ENCODE measurements at regions not wholly inside any gene's neighbourhood (a gene's known extent, or its start where the extent isn't known, plus 50 kb on each side); places are given as distances from the start of the nearest gene placed in this dataset.

DNA sequence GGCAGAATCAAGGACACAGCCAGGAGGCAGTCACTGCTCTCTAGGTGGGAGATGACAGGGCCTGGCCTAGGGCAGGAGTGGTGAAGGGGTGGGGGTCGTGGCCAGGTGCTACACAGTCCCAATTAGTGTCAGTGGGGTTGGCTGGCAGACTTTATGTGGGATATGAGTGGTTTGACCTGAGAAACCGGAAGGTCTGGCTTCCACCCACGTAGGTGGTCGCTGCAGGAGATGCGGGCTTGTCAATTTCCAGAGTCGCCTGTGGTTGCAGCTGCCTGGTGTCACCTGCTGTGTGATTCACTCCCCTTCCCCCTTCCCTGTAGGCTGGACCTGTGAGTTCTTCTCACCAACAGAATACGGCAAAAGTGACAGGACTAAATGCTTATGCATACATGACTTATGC, 124.3 kb downstream of the KLF6 start:
- no peak overlapping the region for H3K4me2 ChIP-seq (ENCODE audit: low read length)
- no peak overlapping the region for H3K27ac ChIP-seq (ENCODE audit: low read depth, low read length)
- no peaks in the 10 kb centered on the region for H3K9me3 ChIP-seq (ENCODE audit: control insufficient read depth, insufficient read depth, low read length)
- H3K4me1 ChIP-seq (ENCODE audit: control insufficient read depth, low read length) = peaks cover 8% of the 10 kb centered on the region
- no peaks in the 10 kb centered on the region for H3K27me3 ChIP-seq (ENCODE audit: control insufficient read depth, low read length)
- no peaks in the 10 kb centered on the region for H3K36me3 ChIP-seq (ENCODE audit: control insufficient read depth, low read length)
- H3F3A ChIP-seq (ENCODE audit: control insufficient read depth, insufficient read depth) = no peaks in the 10 kb centered on the region
- TF ChIP-seq, protein P1, sequence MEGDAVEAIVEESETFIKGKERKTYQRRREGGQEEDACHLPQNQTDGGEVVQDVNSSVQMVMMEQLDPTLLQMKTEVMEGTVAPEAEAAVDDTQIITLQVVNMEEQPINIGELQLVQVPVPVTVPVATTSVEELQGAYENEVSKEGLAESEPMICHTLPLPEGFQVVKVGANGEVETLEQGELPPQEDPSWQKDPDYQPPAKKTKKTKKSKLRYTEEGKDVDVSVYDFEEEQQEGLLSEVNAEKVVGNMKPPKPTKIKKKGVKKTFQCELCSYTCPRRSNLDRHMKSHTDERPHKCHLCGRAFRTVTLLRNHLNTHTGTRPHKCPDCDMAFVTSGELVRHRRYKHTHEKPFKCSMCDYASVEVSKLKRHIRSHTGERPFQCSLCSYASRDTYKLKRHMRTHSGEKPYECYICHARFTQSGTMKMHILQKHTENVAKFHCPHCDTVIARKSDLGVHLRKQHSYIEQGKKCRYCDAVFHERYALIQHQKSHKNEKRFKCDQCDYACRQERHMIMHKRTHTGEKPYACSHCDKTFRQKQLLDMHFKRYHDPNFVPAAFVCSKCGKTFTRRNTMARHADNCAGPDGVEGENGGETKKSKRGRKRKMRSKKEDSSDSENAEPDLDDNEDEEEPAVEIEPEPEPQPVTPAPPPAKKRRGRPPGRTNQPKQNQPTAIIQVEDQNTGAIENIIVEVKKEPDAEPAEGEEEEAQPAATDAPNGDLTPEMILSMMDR (IDR thresholded peaks at IDR 0.05; ENCODE audit: low read depth, low read length, poor library complexity, severe bottlenecking) = no peak
- TF ChIP-seq EZH2phosphoT487 (IDR thresholded peaks at IDR 0.05; ENCODE audit: borderline replicate concordance, low read length) = no peak
- no peak overlapping the region for H3K4me3 ChIP-seq (ENCODE audit: low read length)
- no peaks in the 10 kb centered on the region for H3K79me2 ChIP-seq (ENCODE audit: control insufficient read depth, low read length)
- no peaks in the 10 kb centered on the region for H4K20me1 ChIP-seq (ENCODE audit: control insufficient read depth, insufficient read depth, low read depth, low read length)
- no peaks in the 10 kb centered on the region for H3K9me2 ChIP-seq (replicated peaks; ENCODE audit: control insufficient read depth, low read length)

DNA sequence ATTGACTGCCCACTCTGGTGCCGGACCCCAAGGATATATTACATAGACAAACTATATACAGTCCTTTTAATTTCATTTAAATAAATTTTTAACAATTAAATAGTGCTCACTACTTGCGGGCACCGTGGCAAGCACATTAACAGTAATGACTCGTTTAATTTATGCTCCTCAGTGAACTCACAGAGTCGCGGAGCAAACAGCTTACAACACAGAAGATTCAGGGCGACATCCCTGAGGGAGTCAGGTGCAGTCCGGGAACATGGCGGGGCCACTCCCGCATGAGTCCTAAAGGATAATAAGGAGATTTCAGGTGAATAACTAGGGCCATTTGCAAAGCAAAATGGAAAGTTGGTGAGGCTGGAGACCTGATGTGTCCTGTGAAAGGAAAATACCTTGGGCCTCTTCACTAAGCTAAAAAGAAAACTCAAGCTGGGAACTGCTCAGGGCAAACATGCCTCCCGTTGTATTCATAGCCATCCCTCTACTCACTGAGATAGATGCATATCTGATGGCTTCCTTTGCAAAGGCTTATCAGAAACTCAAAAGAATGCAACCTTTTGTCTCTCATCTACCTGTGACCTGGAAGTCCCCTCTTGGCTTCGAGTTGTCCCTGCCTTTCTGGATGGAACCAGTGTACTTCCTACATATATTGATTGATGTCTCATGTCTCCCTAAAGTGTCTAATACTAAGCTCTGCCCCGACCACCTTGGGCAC, 125.6 kb downstream of the KLF6 start:
- H3K9me3 ChIP-seq (ENCODE audit: control insufficient read depth, insufficient read depth, low read length) = no peaks in the 10 kb centered on the region
- no peaks in the 10 kb centered on the region for H3F3A ChIP-seq (ENCODE audit: control insufficient read depth, insufficient read depth)
- no peaks in the 10 kb centered on the region for H3K36me3 ChIP-seq (ENCODE audit: control insufficient read depth, low read length)
- H3K27ac ChIP-seq (ENCODE audit: low read depth, low read length) = no peak overlapping the region
- no peak for TF ChIP-seq EZH2phosphoT487 (IDR thresholded peaks at IDR 0.05; ENCODE audit: borderline replicate concordance, low read length)
- TF ChIP-seq, protein P1 (IDR thresholded peaks at IDR 0.05; ENCODE audit: low read depth, low read length, poor library complexity, severe bottlenecking) = no peak
- H4K20me1 ChIP-seq (ENCODE audit: control insufficient read depth, insufficient read depth, low read depth, low read length) = no peaks in the 10 kb centered on the region
- no peaks in the 10 kb centered on the region for H3K9me2 ChIP-seq (replicated peaks; ENCODE audit: control insufficient read depth, low read length)
- no peaks in the 10 kb centered on the region for H3K27me3 ChIP-seq (ENCODE audit: control insufficient read depth, low read length)
- H3K79me2 ChIP-seq (ENCODE audit: control insufficient read depth, low read length) = no peaks in the 10 kb centered on the region
- H3K4me3 ChIP-seq (ENCODE audit: low read length) = no peak overlapping the region
- no peak overlapping the region for H3K4me2 ChIP-seq (ENCODE audit: low read length)
- H3K4me1 ChIP-seq (ENCODE audit: control insufficient read depth, low read length) = peaks cover 21% of the 10 kb centered on the region

DNA sequence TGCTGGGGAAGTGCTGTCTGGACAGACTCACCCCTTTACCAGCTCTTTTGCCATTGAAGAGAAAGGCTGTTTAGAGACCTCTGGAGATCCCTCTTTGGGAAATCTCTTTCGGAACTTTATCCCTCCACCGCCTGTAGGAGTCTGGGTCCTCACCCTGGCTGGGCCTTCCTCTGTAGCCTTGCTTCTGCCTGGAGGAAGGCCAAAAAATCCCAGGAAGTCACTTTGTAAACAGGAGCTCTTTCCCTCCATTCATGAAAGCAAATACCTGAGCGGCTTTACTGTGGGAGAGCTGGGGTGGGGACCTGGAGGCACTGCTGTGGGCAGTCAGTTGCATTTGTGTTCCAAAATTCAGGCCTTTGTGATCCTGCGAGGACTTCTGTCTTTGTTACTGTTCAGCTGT, 126.2 kb downstream of the KLF6 start:
- Histone ChIP-seq H3K9me2 (replicated peaks; ENCODE audit: control insufficient read depth, low read length) (no peaks in the 10 kb centered on the region), H3K79me2 (ENCODE audit: control insufficient read depth, low read length) (no peaks in the 10 kb centered on the region), H3K9me3 (ENCODE audit: control insufficient read depth, insufficient read depth, low read length) (no peaks in the 10 kb centered on the region), H3K4me1 (ENCODE audit: control insufficient read depth, low read length) (peaks cover 21% of the 10 kb centered on the region), H3F3A (ENCODE audit: control insufficient read depth, insufficient read depth) (no peaks in the 10 kb centered on the region), H3K4me3 (ENCODE audit: low read length) (no peak overlapping the region), H3K27ac (ENCODE audit: low read depth, low read length) (no peak overlapping the region), H3K4me2 (ENCODE audit: low read length) (no peak overlapping the region), H3K36me3 (ENCODE audit: control insufficient read depth, low read length) (no peaks in the 10 kb centered on the region), H4K20me1 (ENCODE audit: control insufficient read depth, insufficient read depth, low read depth, low read length) (no peaks in the 10 kb centered on the region), H3K27me3 (ENCODE audit: control insufficient read depth, low read length) (no peaks in the 10 kb centered on the region)
- TF ChIP-seq, protein P1 (IDR thresholded peaks at IDR 0.05; ENCODE audit: low read depth, low read length, poor library complexity, severe bottlenecking) = no peak
- TF ChIP-seq EZH2phosphoT487 (IDR thresholded peaks at IDR 0.05; ENCODE audit: borderline replicate concordance, low read length) = no peak
